ENCODE measurements at regions not wholly inside any gene's neighbourhood (a gene's known extent, or its start where the extent isn't known, plus 50 kb on each side); places are given as distances from the start of the nearest gene placed in this dataset.

GRCh38 chr10:118422241-118422640 is 80.1 kb upstream of the FAM204A start:
- TF ChIP-seq CTCF (IDR thresholded peaks at IDR 0.05; ENCODE audit: low read depth, low read length): no peak
- TF ChIP-seq MAX (IDR thresholded peaks at IDR 0.05; ENCODE audit: low read depth, low read length): no peak
